ENCODE measurements at regions not wholly inside any gene's neighbourhood (a gene's known extent, or its start where the extent isn't known, plus 50 kb on each side); places are given as distances from the start of the nearest gene placed in this dataset.
A peak's percentile ranks its signal among the peaks of the same experiment; 100 is the strongest.

DNA sequence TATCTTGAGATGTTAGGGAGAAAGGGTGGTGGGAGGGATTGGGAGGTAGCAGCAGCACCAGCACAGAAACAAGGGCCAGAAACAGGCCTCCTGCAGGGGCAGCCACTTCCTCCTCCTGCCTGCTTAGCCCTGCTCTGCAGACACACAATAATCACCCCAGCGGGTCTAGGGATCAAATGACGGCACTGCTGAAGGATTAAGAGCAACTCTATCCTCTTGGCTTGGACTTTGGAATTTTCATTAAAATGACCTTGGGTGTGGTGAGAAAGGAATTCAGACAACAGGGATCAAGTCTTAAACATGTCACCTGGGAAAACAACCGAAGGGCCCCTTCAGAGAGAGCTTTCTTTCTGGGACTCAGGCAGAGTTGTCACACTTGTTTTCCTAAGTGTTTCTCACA lies 353.4 kb downstream of the SPRY1 start:
- no peak for DNase-seq (ENCODE audit: low read depth in 1 of 2, low spot score in 2 of 2)
- no peaks in the 10 kb centered on the region for H3K4me1 ChIP-seq (replicated peaks)

DNA sequence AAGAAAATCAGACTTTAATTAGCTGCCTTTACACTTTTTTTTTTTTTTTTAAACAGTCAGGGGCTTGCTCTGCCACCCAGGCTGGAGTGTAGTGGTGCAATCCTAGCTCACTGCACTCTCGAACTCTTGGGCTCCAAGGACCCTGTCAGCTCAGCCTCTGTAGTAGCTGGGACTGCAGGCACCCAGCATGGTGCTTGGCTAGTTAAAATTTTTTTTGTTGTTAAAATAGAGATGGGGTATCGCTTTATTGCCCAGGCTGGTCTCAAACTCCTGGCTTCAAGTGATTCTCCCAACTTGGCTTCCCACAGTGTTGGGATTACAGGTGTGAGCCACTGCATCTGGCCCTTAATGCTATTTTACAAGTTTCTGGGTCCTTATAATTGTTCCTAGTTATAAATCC lies 359.1 kb downstream of the SPRY1 start:
- no peaks in the 10 kb centered on the region for H3K27me3 ChIP-seq (replicated peaks)
- DNase-seq (ENCODE audit: low read depth in 1 of 2, low spot score in 2 of 2) = no peak
- no peaks in the 10 kb centered on the region for H3K9me3 ChIP-seq (replicated peaks)
- no peaks in the 10 kb centered on the region for H3K36me3 ChIP-seq
- H3K4me1 ChIP-seq (replicated peaks) = no peaks in the 10 kb centered on the region
- no peak overlapping the region for H3K4me3 ChIP-seq
- H3K27ac ChIP-seq = no peak overlapping the region

More for the DNA sequence above, 353.4 kb downstream of the SPRY1 start:
- no peak overlapping the region for H3K27ac ChIP-seq
- no peaks in the 10 kb centered on the region for H3K27me3 ChIP-seq (replicated peaks)
- H3K9me3 ChIP-seq (replicated peaks) = no peaks in the 10 kb centered on the region
- H3K36me3 ChIP-seq = no peaks in the 10 kb centered on the region
- no peak overlapping the region for H3K4me3 ChIP-seq

DNA sequence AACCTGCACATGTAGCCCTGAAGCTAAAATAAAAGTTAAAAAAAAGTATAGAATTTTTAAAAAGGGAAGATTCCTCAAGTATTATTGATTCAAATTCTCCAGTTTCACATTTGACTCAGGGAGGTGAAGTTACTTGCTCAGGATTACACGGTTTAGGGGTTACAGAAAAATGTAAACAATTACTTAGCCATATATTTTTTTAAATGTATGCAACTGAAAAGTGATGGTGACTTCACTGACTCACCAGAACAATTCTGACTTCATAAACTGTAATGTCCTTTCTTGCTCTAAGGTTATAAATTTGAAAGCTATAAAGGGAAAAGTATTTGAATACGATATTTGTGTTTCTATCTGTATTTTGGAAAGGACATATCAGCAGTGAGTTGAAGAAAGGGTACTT lies 371.2 kb downstream of the SPRY1 start:
- Histone ChIP-seq H3K27ac (no peak overlapping the region), H3K4me3 (no peak overlapping the region), H3K4me1 (replicated peaks) (no peaks in the 10 kb centered on the region), H3K36me3 (no peaks in the 10 kb centered on the region), H3K27me3 (replicated peaks) (no peaks in the 10 kb centered on the region), H3K9me3 (replicated peaks) (no peaks in the 10 kb centered on the region)
- no peak for DNase-seq (ENCODE audit: low read depth in 1 of 2, low spot score in 2 of 2)

DNA sequence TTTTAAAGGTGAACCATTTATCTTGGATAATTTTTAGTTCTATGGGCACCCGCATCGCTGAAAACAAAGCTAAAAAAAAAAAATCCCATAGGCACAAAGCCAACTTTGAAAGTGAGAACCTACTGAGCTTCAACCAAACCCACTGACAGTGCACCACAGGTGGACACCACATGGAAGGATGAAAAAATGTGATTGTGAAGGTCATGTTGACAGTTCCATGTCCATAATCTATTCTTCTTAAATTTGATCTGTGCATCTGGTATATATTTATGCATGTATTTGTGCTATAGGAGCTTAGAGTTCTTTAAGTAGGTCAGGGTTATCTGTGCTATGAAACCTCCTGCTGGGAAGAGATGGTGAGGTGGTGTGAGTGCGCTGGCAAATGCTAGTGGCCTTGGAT lies 374.3 kb downstream of the SPRY1 start:
- H3K27ac ChIP-seq = no peak overlapping the region
- no peak overlapping the region for H3K4me3 ChIP-seq
- H3K4me1 ChIP-seq (replicated peaks) = no peaks in the 10 kb centered on the region
- H3K27me3 ChIP-seq (replicated peaks) = no peaks in the 10 kb centered on the region
- no peaks in the 10 kb centered on the region for H3K36me3 ChIP-seq
- DNase-seq (ENCODE audit: low read depth in 1 of 2, low spot score in 2 of 2) = no peak
- no peaks in the 10 kb centered on the region for H3K9me3 ChIP-seq (replicated peaks)

DNA sequence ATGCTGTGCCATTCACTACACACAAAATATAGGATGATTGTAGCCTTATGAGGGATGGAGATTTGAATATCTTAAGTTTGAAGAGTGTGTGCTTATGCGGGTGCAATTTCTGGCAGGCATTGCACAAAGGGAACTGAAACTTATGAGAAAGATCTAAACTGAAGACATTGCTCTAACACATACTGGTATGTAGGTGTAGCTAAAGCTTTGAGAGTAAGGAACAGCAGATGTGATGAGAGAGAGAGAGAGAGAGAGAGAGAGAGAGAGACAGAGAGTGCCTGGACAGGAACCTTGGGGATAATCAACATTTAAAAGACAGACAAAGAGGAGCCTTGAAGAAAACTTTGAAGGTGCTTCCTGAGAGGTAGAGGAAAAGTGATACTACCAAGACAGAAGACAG lies 379.7 kb downstream of the SPRY1 start:
- H3K36me3 ChIP-seq = no peaks in the 10 kb centered on the region

DNA sequence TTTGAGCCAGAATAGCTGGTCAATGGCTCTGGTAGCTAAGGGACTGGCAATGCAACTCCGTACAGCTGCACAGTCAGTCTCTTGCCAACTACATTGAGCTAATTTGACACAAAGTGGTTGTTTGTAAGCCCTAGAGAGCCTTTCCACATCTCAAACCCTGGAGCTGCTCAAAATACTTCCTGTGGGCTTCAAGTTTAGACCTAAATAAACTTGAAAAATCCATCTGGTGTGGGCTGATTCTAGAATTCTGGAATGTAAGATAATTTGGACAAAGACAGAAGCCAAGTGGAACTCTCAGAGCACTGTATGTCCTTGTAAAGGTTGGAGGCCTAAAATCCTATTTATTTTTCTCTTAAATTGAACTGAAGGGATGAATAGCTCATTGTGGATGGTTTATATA lies 380.8 kb downstream of the SPRY1 start:
- H3K4me3 ChIP-seq = no peak overlapping the region
- no peak overlapping the region for H3K27ac ChIP-seq
- H3K4me1 ChIP-seq (replicated peaks) = peaks cover 3% of the 10 kb centered on the region
- DNase-seq (ENCODE audit: low read depth in 1 of 2, low spot score in 2 of 2) = no peak
- no peaks in the 10 kb centered on the region for H3K36me3 ChIP-seq
- H3K27me3 ChIP-seq (replicated peaks) = no peaks in the 10 kb centered on the region
- no peaks in the 10 kb centered on the region for H3K9me3 ChIP-seq (replicated peaks)

More for the DNA sequence above, 379.7 kb downstream of the SPRY1 start:
- Histone ChIP-seq H3K27ac (no peak overlapping the region), H3K9me3 (replicated peaks) (no peaks in the 10 kb centered on the region), H3K4me1 (replicated peaks) (no peaks in the 10 kb centered on the region), H3K27me3 (replicated peaks) (no peaks in the 10 kb centered on the region), H3K4me3 (no peak overlapping the region)
- no peak for DNase-seq (ENCODE audit: low read depth in 1 of 2, low spot score in 2 of 2)

DNA sequence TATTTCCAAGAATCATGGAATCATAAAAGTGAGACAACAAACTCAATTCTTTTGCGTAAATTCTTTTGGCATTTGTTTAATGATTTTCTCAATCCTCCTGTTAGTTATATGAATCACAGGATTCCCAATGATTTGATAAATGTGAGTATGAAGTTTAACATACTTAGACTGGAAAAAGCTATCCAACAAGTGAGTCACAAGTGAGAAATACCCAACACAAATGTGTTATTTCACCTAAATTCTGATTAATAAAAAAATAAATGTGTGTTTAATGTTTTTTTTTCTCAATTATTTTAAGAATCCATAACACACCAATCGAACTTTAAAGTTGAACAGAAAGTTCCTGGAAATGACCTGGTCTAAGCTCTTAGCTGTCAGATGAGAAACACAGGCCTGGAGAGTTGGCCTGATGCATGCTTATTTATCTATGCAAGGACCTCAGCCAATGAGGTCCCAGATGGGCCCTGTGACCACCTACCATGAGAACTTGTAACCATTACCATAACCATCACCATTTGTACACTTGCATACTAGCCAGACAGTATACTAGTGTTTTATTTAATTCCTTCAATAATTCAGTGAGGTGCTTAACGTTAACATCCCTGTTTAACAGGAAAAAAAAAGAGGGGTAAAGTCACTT lies 386.7 kb downstream of the SPRY1 start:
- DNase-seq (ENCODE audit: low read depth in 1 of 2, low spot score in 2 of 2) = no peak
- Histone ChIP-seq H3K36me3 (no peaks in the 10 kb centered on the region), H3K27ac (0 out of 2 replicates have a peak overlapping the region, but pooled peaks have one; percentile 4), H3K27me3 (replicated peaks) (no peaks in the 10 kb centered on the region), H3K9me3 (replicated peaks) (no peaks in the 10 kb centered on the region), H3K4me1 (replicated peaks) (peaks cover 25% of the 10 kb centered on the region), H3K4me3 (no peak overlapping the region)

DNA sequence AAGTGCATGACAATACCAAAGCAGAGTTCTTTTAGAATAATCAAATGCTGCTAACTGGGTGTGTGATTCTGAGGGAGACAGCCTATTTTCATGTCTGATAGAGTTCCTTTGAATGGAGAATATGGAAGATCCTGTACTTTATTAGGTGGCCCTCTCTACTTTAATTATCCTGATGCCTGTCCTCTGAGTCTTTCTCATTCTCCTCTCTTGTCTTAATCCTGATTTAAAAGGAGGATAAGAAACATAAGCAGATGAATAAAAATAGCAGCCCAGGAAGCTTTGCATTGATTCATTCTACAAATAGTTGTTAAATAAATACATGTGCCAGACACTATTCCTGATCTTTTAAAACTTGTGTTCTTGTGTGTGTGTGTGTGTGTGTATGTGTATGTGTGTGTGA lies 387.3 kb downstream of the SPRY1 start:
- Histone ChIP-seq H3K27me3 (replicated peaks) (no peaks in the 10 kb centered on the region), H3K27ac (0 out of 2 replicates have a peak overlapping the region, but pooled peaks have one; percentile 4), H3K4me1 (replicated peaks) (peaks cover 25% of the 10 kb centered on the region), H3K36me3 (no peaks in the 10 kb centered on the region), H3K4me3 (no peak overlapping the region), H3K9me3 (replicated peaks) (no peaks in the 10 kb centered on the region)
- DNase-seq (ENCODE audit: low read depth in 1 of 2, low spot score in 2 of 2) = peak in 1 of 2 experiments; percentile 18

DNA sequence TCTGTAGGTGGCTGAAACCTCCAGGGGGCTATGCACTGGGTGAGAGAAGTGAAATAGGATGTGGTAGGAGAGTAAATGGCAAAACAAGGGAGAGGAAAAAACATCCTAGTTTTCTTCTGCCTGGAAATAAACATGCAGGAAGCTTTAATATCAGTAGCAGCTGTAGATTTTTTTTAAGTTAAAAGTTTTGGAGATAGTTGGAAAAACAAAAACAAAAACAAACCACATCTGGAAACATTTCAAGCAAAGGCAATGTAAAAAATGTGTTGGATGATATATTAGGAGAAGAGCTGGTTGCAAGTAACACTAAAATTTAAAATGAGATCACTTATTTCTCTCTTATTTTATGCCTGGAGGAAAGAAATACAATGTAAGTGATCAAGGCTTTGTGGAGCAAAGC lies 388.0 kb downstream of the SPRY1 start:
- Histone ChIP-seq H3K36me3 (no peaks in the 10 kb centered on the region), H3K27ac (no peak overlapping the region), H3K27me3 (replicated peaks) (no peaks in the 10 kb centered on the region), H3K4me3 (no peak overlapping the region), H3K9me3 (replicated peaks) (no peaks in the 10 kb centered on the region), H3K4me1 (replicated peaks) (peaks cover 25% of the 10 kb centered on the region)
- no peak for DNase-seq (ENCODE audit: low read depth in 1 of 2, low spot score in 2 of 2)

DNA sequence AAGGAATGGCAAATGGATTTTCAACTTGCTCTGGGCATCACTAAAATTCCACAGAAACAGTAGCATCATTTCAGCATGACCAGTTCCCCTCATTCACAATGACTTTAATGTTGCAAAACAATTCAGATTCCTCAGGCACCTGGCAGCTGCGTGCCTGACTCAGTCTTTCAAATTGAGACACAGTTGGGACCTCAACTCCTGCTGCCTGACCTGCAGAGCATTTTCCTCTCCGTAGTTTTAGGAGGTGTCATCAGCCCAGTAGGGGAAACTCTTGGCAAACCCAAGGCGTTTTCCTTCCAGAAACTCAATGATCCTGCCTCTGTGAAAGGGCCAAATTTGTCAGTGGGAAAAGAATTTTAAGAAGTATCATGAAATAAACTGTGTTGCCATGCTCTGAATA lies 388.9 kb downstream of the SPRY1 start:
- Histone ChIP-seq H3K36me3 (no peaks in the 10 kb centered on the region), H3K27me3 (replicated peaks) (no peaks in the 10 kb centered on the region), H3K27ac (no peak overlapping the region), H3K4me1 (replicated peaks) (peaks cover 25% of the 10 kb centered on the region), H3K4me3 (no peak overlapping the region), H3K9me3 (replicated peaks) (no peaks in the 10 kb centered on the region)
- no peak for DNase-seq (ENCODE audit: low read depth in 1 of 2, low spot score in 2 of 2)

DNA sequence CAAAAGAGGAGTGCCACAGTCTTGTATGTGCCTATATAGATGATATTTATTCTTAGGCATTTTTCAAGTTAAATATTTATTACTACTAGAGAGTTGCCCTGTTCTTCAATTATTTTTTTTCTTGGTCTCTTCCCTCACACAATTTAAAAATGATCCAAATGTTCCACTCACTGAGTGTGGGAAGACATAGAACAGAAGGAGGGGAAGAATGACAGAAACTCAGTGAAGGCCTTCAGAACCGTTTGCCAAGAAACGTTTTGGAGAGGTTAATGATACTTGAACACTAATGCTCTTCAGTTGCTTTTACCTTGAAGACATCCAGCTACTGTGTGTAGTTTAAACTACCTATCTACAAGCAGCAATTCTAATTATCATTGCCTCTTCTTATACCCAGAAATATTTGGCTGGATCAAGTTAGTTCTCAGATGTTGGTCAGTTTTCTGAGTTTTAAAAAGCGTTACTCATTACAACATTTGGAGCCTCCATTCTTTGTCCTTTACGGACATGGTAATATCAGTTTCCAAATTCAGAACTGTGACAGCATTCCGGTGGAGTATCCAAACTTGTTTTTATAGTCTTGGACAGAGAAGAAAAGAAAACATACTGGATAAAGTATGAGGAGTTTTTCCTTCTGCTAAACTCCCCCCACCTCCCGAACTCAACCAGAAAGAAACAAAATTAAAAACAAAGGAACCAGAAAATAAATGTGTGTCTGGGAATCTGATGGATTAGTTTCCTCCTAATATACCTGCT lies 389.7 kb downstream of the SPRY1 start:
- Histone ChIP-seq H3K27me3 (replicated peaks) (no peaks in the 10 kb centered on the region), H3K27ac (no peak overlapping the region), H3K9me3 (replicated peaks) (no peaks in the 10 kb centered on the region), H3K4me3 (no peak overlapping the region), H3K4me1 (replicated peaks) (peaks cover 25% of the 10 kb centered on the region), H3K36me3 (no peaks in the 10 kb centered on the region)
- no peak for DNase-seq (ENCODE audit: low read depth in 1 of 2, low spot score in 2 of 2)

DNA sequence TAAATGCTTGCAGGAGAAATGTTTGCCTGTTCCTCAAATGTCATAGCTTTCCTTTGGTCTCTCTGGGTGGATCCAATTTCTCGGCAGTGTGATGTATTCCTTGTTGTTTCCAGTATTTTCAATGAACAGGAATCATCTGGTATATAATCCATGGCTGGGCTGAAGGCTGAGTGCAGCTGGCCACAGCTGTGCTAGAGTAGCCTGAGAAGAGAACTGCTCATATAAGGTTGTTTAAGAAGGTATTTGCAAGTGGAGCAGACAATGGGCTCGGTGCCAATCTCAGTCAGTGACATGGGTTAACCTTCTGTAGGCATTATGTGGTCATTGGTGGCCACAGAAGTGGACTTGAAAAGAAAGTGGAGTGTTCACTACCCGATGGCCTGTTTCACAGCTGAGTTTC lies 390.3 kb downstream of the SPRY1 start:
- no peak for DNase-seq (ENCODE audit: low read depth in 1 of 2, low spot score in 2 of 2)
- Histone ChIP-seq H3K27me3 (replicated peaks) (no peaks in the 10 kb centered on the region), H3K27ac (no peak overlapping the region), H3K9me3 (replicated peaks) (no peaks in the 10 kb centered on the region), H3K4me3 (no peak overlapping the region), H3K36me3 (no peaks in the 10 kb centered on the region), H3K4me1 (replicated peaks) (peaks cover 25% of the 10 kb centered on the region)

DNA sequence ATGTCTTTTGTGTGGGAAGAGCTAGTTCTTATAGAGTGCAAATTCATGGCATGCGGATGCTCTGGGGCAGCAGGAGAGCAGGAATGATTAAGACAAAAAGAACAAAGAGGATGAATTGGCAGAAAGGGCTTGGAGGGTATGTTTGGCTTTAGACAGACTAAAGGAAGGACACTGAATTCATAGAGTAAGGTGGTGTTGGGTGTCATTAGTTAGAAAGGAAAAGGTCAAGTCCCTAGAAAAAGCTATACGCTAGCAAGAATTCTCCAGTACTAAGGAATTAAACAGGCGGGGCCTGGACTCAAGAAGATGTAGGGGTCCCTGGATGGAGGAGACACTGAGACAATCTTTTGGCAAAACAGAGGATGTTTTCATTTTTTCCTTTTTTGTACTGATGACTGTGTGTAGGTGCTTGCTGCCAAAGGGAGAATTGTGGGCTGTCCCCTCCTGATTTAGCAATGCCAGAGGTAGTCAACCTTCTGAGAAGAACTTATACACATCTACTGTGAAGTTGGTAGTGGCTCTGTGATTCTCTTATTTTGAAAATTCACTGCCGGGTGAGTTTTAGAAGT lies 391.0 kb downstream of the SPRY1 start:
- Histone ChIP-seq H3K27me3 (replicated peaks) (no peaks in the 10 kb centered on the region), H3K36me3 (no peaks in the 10 kb centered on the region), H3K4me3 (no peak overlapping the region), H3K27ac (no peak overlapping the region), H3K4me1 (replicated peaks) (peaks cover 20% of the 10 kb centered on the region), H3K9me3 (replicated peaks) (no peaks in the 10 kb centered on the region)
- DNase-seq (ENCODE audit: low read depth in 1 of 2, low spot score in 2 of 2) = no peak

DNA sequence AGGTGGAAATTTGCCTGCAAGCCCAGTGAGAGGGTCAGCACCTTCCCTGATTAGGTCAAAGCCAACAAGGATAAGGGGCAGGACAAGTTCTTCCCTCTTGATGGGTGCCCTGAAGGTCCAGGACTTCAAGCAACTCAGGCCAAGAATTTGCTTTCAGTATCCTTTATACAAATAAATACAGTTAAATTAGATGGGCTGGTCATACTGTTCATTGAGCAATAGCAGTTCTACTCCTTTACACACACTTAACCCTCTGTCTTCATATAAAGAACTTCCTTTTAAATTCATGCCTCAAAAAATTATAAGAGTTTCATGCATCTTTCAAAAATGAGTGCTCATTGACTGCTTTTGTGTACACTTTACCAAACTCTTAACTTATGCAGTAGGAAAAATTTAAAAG lies 392.0 kb downstream of the SPRY1 start:
- H3K27me3 ChIP-seq (replicated peaks) = no peaks in the 10 kb centered on the region

More for the DNA sequence above, 392.0 kb downstream of the SPRY1 start:
- no peak overlapping the region for H3K27ac ChIP-seq
- no peak for DNase-seq (ENCODE audit: low read depth in 1 of 2, low spot score in 2 of 2)
- H3K9me3 ChIP-seq (replicated peaks) = no peaks in the 10 kb centered on the region
- H3K36me3 ChIP-seq = no peaks in the 10 kb centered on the region
- H3K4me3 ChIP-seq = no peak overlapping the region
- peaks cover 15% of the 10 kb centered on the region for H3K4me1 ChIP-seq (replicated peaks)

Measured in SJSA1 (cell line).